ENCODE measurements at regions not wholly inside any gene's neighbourhood (a gene's known extent, or its start where the extent isn't known, plus 50 kb on each side); places are given as distances from the start of the nearest gene placed in this dataset.

DNA sequence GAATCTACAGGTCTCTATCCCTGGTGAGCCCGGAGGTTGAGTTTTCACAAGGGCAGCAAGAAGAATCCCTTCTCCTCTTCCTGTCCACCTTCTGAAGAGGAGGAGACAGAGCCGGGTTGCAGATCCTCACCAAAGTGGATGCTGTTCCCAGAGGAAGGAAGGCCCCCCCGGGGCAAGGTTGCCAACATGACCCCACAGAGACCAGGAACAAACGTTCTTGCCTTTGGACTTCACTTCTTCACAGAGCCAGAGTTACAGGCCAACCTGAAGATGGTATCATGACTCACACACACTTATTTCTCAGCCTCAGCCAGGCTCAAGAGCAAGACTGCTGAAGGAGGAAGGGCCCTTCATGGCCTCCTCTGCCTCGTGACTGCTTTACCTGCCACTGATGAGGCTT is 384.3 kb downstream of the CD83 start:
- peaks cover 0 to 11% (median 0%) of the 10 kb centered on the region in 4 donors for H3K4me1 ChIP-seq
- no peak for DNase-seq
- H3K9me3 ChIP-seq, result no peaks in the 10 kb centered on the region
- 83 to 87% (median 86%) methylated on average over 5 of the region's 5 CpGs for WGBS, 5 donors
- TF ChIP-seq POLR2AphosphoS5 (IDR thresholded peaks at IDR 0.05) (no peak), EP300 (IDR thresholded peaks at IDR 0.05) (no peak), POLR2A (IDR thresholded peaks at IDR 0.05) (no peak), CTCF (IDR thresholded peaks at IDR 0.05) (no peak)
- H3K27ac ChIP-seq, result no peak overlapping the region
- H3K36me3 ChIP-seq, result no peaks in the 10 kb centered on the region
- H3K27me3 ChIP-seq, result no peaks in the 10 kb centered on the region
- intact Hi-C loops (cut with DNase I; ENCODE audit: low total_unique reads), result no loop called here
- no peak overlapping the region for H3K4me3 ChIP-seq

GRCh38 chr6:14502551-14502950 is 385.0 kb downstream of the CD83 start:
- no peak overlapping the region for H3K4me3 ChIP-seq
- H3K27ac ChIP-seq, result no peak overlapping the region
- H3K4me1 ChIP-seq, result peaks cover 0 to 11% (median 0%) of the 10 kb centered on the region in 4 donors
- no peak for TF ChIP-seq CTCF (IDR thresholded peaks at IDR 0.05)
- TF ChIP-seq POLR2AphosphoS5 (IDR thresholded peaks at IDR 0.05), result no peak
- TF ChIP-seq POLR2A (IDR thresholded peaks at IDR 0.05), result no peak
- TF ChIP-seq EP300 (IDR thresholded peaks at IDR 0.05), result no peak
- no peak for DNase-seq
- WGBS, 5 donors, result 73 to 84% (median 79%) methylated on average over 6 of the region's 6 CpGs
- H3K36me3 ChIP-seq, result no peaks in the 10 kb centered on the region
- intact Hi-C loops (cut with DNase I; ENCODE audit: low total_unique reads), result no loop called here
- no peaks in the 10 kb centered on the region for H3K9me3 ChIP-seq
- H3K27me3 ChIP-seq, result no peaks in the 10 kb centered on the region

GRCh38 chr6:14505401-14505800 is 387.8 kb downstream of the CD83 start:
- H3K27me3 ChIP-seq, result no peaks in the 10 kb centered on the region
- intact Hi-C loops (cut with DNase I; ENCODE audit: low total_unique reads), result no loop called here
- no peaks in the 10 kb centered on the region for H3K36me3 ChIP-seq
- WGBS, 5 donors, result 66 to 79% (median 70%) methylated on average over 6 of the region's 6 CpGs
- H3K4me1 ChIP-seq, result peaks cover 0 to 11% (median 0%) of the 10 kb centered on the region in 4 donors
- peak in 1 of 2 donors; percentile 40 for DNase-seq
- H3K4me3 ChIP-seq, result no peak overlapping the region
- TF ChIP-seq POLR2A (IDR thresholded peaks at IDR 0.05), result no peak
- no peak for TF ChIP-seq CTCF (IDR thresholded peaks at IDR 0.05)
- TF ChIP-seq EP300 (IDR thresholded peaks at IDR 0.05), result no peak
- no peak for TF ChIP-seq POLR2AphosphoS5 (IDR thresholded peaks at IDR 0.05)
- H3K27ac ChIP-seq, result no peak overlapping the region
- H3K9me3 ChIP-seq, result no peaks in the 10 kb centered on the region

DNA sequence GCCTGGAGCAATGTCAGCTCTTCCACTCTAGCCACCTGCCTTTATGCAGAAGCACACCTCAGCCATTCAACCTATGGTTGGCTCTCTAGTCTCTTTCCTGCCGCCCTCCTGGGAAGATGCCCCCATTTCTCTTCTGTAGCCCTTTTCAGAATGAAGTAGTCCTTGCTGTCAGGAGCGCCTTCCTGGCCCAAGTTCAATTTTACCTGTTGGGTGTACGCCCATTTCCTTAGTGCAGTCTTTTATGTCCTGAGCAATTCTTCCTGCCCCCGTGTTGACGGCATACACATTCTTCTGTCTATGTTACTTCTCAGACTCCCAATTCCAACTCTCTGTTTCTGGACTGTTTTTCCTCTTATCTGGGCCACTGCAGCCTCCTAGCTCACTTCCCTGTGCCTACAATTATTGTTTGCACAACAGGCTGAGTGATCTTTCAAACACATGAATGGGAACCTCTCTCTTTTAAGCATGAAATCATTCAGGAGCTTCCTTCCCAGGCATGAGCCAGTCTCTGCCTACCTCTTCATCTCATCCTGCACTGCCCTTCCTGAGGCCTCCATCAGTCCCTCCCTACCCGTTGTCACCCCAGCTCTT is 389.2 kb downstream of the CD83 start:
- WGBS, 5 donors, result 58 to 79% (median 69%) methylated on average over 6 of the region's 6 CpGs
- H3K36me3 ChIP-seq, result no peaks in the 10 kb centered on the region
- no peaks in the 10 kb centered on the region for H3K9me3 ChIP-seq
- no peaks in the 10 kb centered on the region for H3K27me3 ChIP-seq
- TF ChIP-seq POLR2A (IDR thresholded peaks at IDR 0.05), result no peak
- TF ChIP-seq CTCF (IDR thresholded peaks at IDR 0.05), result no peak
- no peak for TF ChIP-seq POLR2AphosphoS5 (IDR thresholded peaks at IDR 0.05)
- H3K4me3 ChIP-seq, result no peak overlapping the region
- intact Hi-C loops (cut with DNase I; ENCODE audit: low total_unique reads), result no loop called here
- DNase-seq, result no peak
- no peak overlapping the region for H3K27ac ChIP-seq
- peaks cover 0 to 11% (median 0%) of the 10 kb centered on the region in 4 donors for H3K4me1 ChIP-seq
